ENCODE measurements at regions not wholly inside any gene's neighbourhood (a gene's known extent, or its start where the extent isn't known, plus 50 kb on each side); places are given as distances from the start of the nearest gene placed in this dataset.

GRCh38 chr15:79740561-79740960, 156.3 kb downstream of the MTHFS start:
- Histone ChIP-seq H3T11ph (ENCODE audit: low read length) (no peak overlapping the region), H4K5ac (ENCODE audit: insufficient read length, low read depth, low read length) (no peak overlapping the region), H2BK12ac (ENCODE audit: insufficient read length, low read depth, low read length) (no peak overlapping the region), H4K20me1 (ENCODE audit: control insufficient read depth, insufficient read depth, insufficient read length) (no peaks in the 10 kb centered on the region), H2AFZ (ENCODE audit: low read length) (no peak overlapping the region), H3K9ac (ENCODE audit: extremely low read depth, insufficient read length, low read length) (no peak overlapping the region), H3K27ac (ENCODE audit: insufficient read length, low read depth, low read length) (no peak overlapping the region), H3K18ac (ENCODE audit: insufficient read length, low read depth, low read length) (no peak overlapping the region), H3K4ac (ENCODE audit: low read depth, low read length) (no peak overlapping the region), H2BK20ac (ENCODE audit: low read depth, low read length, poor library complexity, severe bottlenecking) (no peak overlapping the region), H4K91ac (ENCODE audit: insufficient read length, low read depth, low read length) (no peak overlapping the region), H3K56ac (ENCODE audit: insufficient read length, low read depth, low read length) (no peak overlapping the region), H2BK15ac (ENCODE audit: low read depth, low read length) (no peak overlapping the region), H2AK5ac (ENCODE audit: insufficient read length, low read length) (no peak overlapping the region), H3K4me1 (ENCODE audit: insufficient read depth, low read length) (no peaks in the 10 kb centered on the region), H3K9me3 (ENCODE audit: control insufficient read depth, low read depth, low read length) (no peaks in the 10 kb centered on the region), H3K79me2 (ENCODE audit: insufficient read depth, low read length) (no peaks in the 10 kb centered on the region), H2BK5ac (ENCODE audit: insufficient read length, low read length) (no peak overlapping the region), H4K8ac (replicated peaks; ENCODE audit: insufficient read length, low read depth, low read length) (no peak overlapping the region), H3K79me1 (ENCODE audit: insufficient read depth, low read depth, low read length, poor library complexity, severe bottlenecking) (no peaks in the 10 kb centered on the region), H3K14ac (ENCODE audit: insufficient read depth, low read length) (no peak overlapping the region), H3K27me3 (ENCODE audit: insufficient read depth, low read length) (no peaks in the 10 kb centered on the region), H3K4me2 (ENCODE audit: insufficient read depth, insufficient read length, low read length) (no peak overlapping the region), H2BK120ac (ENCODE audit: low read depth, low read length, poor library complexity, severe bottlenecking) (no peak overlapping the region), H3K23me2 (ENCODE audit: insufficient read length, low read depth, low read length, poor library complexity, severe bottlenecking) (no peaks in the 10 kb centered on the region), H3K23ac (ENCODE audit: insufficient read length, low read depth, low read length) (no peak overlapping the region)
- WGBS (ENCODE audit: extremely low coverage, insufficient read length, low lambda C conversion rate), result no CpG with 5 or more reads among the region's 2 CpGs
- DNase-seq, result no peak
- Mint-ChIP-seq H3K9me3 (peaks cover 0 to 3% of the 10 kb centered on the region in 2 experiments; a peak in 3 of 5 replicates), H3K4me3 (no peak overlapping the region), H3K4me1 (peaks cover 0 to 3% of the 10 kb centered on the region in 2 experiments; a peak in 1 of 4 replicates), H3K27ac (no peak overlapping the region), H3K36me3 (ENCODE audit: insufficient read depth in 1 of 3, low read depth in 3 of 3) (no peaks in the 10 kb centered on the region), H3K27me3 (ENCODE audit: low read depth) (peaks cover 4% of the 10 kb centered on the region)
- TF ChIP-seq CTCF (conservative IDR thresholded peaks at IDR 0.05), result no peak
